A673 (cell line): ENCODE measurements at regions not wholly inside any gene's neighbourhood (a gene's known extent, or its start where the extent isn't known, plus 50 kb on each side); places are given as distances from the start of the nearest gene placed in this dataset.

Experiments
- BruUV-seq: library from RNA; stranded (reverse); fragments of 400-500 nt; replicated peaks from 2 replicates; lab custom pipeline; 2021; lab: Mats Ljungman, UMichigan
- CTCF ChIA-PET: fragments of 300-600 bp; sonication (Branson Sonifier 250); formaldehyde crosslinking; loops from one replicate; lab custom pipeline; 2022; ENCODE audit warnings: antibody characterized with exemption; lab: Charles Lee
- POLR2A ChIA-PET: fragments of 300-600 bp; sonication (Branson Sonifier 250); formaldehyde crosslinking; loops from one replicate; lab custom pipeline; 2022; ENCODE audit warnings: antibody characterized with exemption; ENCODE audit not compliant: low non-redundant PET; lab: Charles Lee
- DNase-seq: peaks from one replicate; pipeline ENCODE4 v3.0.0-alpha.2; 2015; ENCODE audit warnings: low spot score
- H3K27ac ChIP-seq: fragments of 200-600 bp; sonication (generic); 2 replicates; pipeline ENCODE4 v1.5.1; 2016; ENCODE audit warnings: mixed run types, low read depth, mild to moderate bottlenecking, mixed read lengths, antibody characterized with exemption, low read length; ENCODE audit not compliant: poor library complexity, severe bottlenecking
- H3K27me3 ChIP-seq: fragments of 200-600 bp; sonication (generic); replicated peaks from 2 replicates; pipeline ENCODE4 v1.6.1; 2017; ENCODE audit warnings: mixed run types, low read depth, mild to moderate bottlenecking, mixed read lengths, antibody characterized with exemption, low read length; ENCODE audit not compliant: insufficient read depth, poor library complexity
- H3K36me3 ChIP-seq: fragments of 200-600 bp; sonication (generic); 2 replicates; pipeline ENCODE4 v1.6.1; 2016; ENCODE audit warnings: mixed run types, mild to moderate bottlenecking, mixed read lengths, antibody characterized with exemption, low read length; ENCODE audit not compliant: insufficient read depth, poor library complexity, severe bottlenecking
- H3K4me1 ChIP-seq: fragments of 200-600 bp; sonication (generic); 2 replicates; pipeline ENCODE4 v1.6.1; 2017; ENCODE audit warnings: mixed run types, mild to moderate bottlenecking, mixed read lengths, antibody characterized with exemption, low read length; ENCODE audit not compliant: insufficient read depth, poor library complexity, severe bottlenecking
- H3K4me3 ChIP-seq: fragments of 200-600 bp; sonication (generic); 2 replicates; pipeline ENCODE4 v1.5.1; 2016; ENCODE audit warnings: low read depth, mixed run types, mild to moderate bottlenecking, mixed read lengths, low read length; ENCODE audit not compliant: poor library complexity, severe bottlenecking
- H3K9me3 ChIP-seq: fragments of 200-600 bp; sonication (generic); 2 replicates; pipeline ENCODE4 v1.6.1; 2016; ENCODE audit warnings: mixed run types, low read depth, mild to moderate bottlenecking, mixed read lengths, antibody characterized with exemption, low read length; ENCODE audit not compliant: poor library complexity, severe bottlenecking
- CTCF ChIP-seq: fragments of 300-800, 200-600 bp; sonication (generic); conservative IDR thresholded peaks from 2 replicates; pipeline ENCODE4 v1.5.1; 2017; ENCODE audit warnings: low read depth, mild to moderate bottlenecking, antibody characterized with exemption, low read length, moderate library complexity, mixed read lengths
- EZH2 ChIP-seq: fragments of 200-600 bp; sonication (generic); IDR thresholded peaks from 2 replicates; pipeline ENCODE4 v1.6.1; 2017; ENCODE audit warnings: borderline replicate concordance, low read depth, mild to moderate bottlenecking, mixed read lengths, antibody characterized with exemption, low read length; ENCODE audit not compliant: poor library complexity, severe bottlenecking
- intact Hi-C: fragments of 100-400 bp; cut with micrococcal nuclease; formaldehyde crosslinking; loops from one replicate; pipeline ENCODE4 v1.10.0; 2022; ENCODE audit not compliant: unreplicated experiment

GRCh38 chr2:156918410-156918809, 339.1 kb upstream of the GALNT5 start:
- peaks cover 3% of the 10 kb centered on the region for H3K9me3 ChIP-seq
- ChIA-PET CTCF (no interaction called here), POLR2A (no interaction called here)
- intact Hi-C loops: no loop called here
- H3K4me1 ChIP-seq: no peaks in the 10 kb centered on the region
- no peak overlapping the region for H3K4me3 ChIP-seq
- TF ChIP-seq CTCF (no peak), EZH2 (no peak)
- no peaks in the 10 kb centered on the region for H3K36me3 ChIP-seq
- no peaks in the 10 kb centered on the region for H3K27me3 ChIP-seq
- H3K27ac ChIP-seq: no peak overlapping the region
- no TSS peak for BruUV-seq
- peak; percentile 11 for DNase-seq

GRCh38 chr2:156930423-156930822, 327.1 kb upstream of the GALNT5 start:
- no peaks in the 10 kb centered on the region for H3K9me3 ChIP-seq
- H3K27me3 ChIP-seq: no peaks in the 10 kb centered on the region
- BruUV-seq: no TSS peak
- H3K4me3 ChIP-seq: no peak overlapping the region
- H3K4me1 ChIP-seq: no peaks in the 10 kb centered on the region
- CTCF ChIA-PET: no interaction called here
- TF ChIP-seq CTCF: no peak
- TF ChIP-seq EZH2: no peak
- H3K27ac ChIP-seq: no peak overlapping the region
- intact Hi-C loops: no loop called here
- DNase-seq: no peak
- H3K36me3 ChIP-seq: no peaks in the 10 kb centered on the region
- POLR2A ChIA-PET: no interaction called here

- ChIA-PET POLR2A (no interaction called here), CTCF (no interaction called here)
- no peak for TF ChIP-seq CTCF
- TF ChIP-seq EZH2: no peak
- H3K4me3 ChIP-seq: no peak overlapping the region
- H3K9me3 ChIP-seq: no peaks in the 10 kb centered on the region
- no peaks in the 10 kb centered on the region for H3K27me3 ChIP-seq
- BruUV-seq: no TSS peak
- intact Hi-C loops: no loop called here
- H3K27ac ChIP-seq: no peak overlapping the region
- no peak for DNase-seq
- no peaks in the 10 kb centered on the region for H3K36me3 ChIP-seq
- no peaks in the 10 kb centered on the region for H3K4me1 ChIP-seq
These were observed 323.8 kb upstream of the GALNT5 start for GRCh38 chr2:156933645-156934225.
